HG03457 (cell line): ENCODE measurements at regions not wholly inside any gene's neighbourhood (a gene's known extent, or its start where the extent isn't known, plus 50 kb on each side); places are given as distances from the start of the nearest gene placed in this dataset.

Experiments used
- ATAC-seq: cut with Tn5 transposase; IDR thresholded peaks from one replicate; pipeline ENCODE4 v1.9.1; 2021; ENCODE audit warnings: moderate number of reproducible peaks; ENCODE audit not compliant: unreplicated experiment

DNA sequence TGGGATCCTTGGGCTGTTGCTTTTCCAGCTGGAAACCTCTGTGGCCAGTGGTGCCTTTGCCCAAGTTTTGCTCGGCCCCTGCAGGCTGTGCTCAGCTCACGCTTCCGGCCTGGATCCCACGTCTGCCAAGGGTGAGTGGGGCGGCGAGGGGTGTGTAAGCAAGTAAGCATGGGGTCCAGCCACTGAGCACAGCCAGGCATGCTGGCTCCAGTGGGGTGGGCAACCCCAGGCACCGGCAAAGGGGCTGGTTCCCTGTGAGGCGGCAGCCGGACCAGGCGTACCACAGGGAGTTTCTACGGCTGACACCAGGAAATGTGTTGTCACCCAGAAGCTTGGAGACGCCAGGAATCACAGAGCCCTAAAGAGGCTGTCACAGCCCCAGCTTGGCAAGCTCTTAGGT, 393.4 kb upstream of the CCDC196 start:
- no peak for ATAC-seq

DNA sequence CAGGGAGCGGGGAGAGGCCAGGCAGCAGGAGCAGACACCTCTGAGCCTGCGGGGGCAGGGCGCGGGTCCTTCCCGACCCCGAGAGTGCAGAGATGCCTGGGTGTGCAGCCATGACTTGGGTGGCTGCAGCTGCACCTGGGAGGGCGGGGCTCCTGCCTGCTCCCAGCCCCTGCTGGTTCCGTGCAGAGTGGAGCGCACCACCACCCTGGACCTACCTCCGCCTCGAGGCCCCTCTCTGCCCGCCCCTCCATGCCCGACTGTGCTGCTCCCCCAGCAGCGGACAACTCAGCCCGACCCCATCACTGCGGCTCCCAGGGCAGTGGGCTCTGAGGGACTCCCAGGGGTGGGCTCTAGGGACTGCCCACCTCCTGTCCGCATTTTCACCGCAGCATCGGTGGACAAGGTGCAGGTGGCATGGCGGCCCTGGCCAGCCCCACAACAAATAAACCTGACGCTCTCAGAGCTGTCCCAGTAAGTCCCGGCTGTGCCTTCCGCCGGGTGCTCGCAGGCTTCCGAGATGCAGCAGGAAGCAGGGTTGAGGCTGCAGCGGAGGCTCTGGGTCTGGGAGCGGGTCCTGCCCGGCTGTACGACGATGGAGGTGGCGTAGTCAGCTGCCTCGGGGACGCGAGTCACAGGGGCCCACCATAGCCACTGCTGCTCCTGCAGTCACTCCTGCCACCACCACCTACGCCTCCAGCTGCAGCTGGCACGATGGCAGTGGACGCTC, 392.0 kb upstream of the CCDC196 start:
- no peak for ATAC-seq

DNA sequence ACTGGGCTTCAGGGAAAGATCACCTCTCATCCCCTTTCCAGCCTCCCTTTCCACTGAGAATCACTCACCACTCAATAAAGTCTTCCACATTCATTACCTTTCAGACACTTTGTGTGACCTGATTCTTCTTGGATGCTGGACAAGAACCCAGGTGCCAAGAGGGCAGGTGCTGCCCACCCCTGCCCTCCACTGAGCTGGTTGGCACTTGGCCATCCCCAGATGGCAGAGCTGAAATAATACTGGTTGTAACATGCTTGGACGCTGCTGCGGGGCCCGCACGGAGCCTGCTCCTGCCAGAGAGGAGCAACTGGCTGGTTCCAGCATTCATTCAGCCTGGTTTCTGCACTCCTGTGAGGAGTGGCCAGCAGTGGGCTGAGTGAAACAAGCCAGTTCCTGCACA, 386.7 kb upstream of the CCDC196 start:
- ATAC-seq = no peak

DNA sequence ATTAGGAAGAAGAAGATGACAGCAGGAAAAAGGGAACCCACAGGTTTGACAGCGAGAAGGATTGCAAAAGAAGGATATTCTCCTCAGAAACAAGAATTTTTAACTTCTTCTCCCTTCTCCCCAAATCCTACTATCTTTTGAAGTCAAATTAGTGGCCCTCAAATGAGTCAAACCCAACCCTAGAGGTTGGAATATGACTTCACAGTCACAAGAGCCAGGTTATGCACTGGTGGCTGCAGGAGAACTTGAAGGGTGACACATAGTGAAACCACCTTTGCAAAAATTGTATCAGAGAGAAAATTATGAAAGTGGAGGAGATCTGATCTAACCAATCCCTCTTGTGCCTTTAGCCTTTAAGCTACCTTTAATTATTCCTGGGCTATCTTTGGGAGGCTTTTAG, 386.2 kb upstream of the CCDC196 start:
- no peak for ATAC-seq

DNA sequence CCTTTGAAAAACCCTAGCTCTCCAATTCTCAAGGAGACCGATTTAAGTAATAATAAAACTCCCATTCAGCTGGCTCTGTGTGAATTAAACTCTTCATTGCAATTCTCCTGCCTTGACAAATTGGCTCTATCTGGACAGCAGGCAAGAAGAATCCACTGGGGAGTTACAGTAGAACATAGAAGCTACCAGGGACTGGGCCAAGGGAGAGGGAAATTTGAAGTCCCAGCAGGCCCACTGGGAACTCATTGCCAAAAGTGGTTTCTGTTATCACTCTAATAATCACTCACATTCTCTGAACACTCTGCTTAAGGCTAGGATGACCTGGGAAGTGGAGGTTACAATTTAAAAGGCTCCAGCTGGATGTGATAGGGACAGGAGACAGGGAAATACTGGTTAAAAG, 384.5 kb upstream of the CCDC196 start:
- ATAC-seq = no peak

DNA sequence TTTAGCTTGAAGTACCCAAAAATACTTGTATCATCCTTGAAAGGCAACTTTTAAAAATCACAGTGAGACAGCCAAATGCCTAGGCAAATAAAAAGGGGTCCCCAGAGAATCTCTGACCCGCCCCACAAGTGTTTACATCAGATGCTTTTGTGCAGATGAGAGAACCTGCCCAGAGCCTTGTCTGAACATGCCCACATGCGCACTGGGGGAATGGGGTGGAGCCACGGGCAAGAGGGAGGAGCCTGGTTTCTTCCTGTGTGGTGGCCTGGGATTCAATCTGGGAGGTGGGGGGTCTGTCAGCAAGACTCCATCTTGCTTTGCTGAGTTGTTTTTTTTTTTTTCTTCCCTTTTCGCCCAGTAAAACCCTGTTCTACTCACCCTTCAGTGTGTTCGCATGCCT, 381.7 kb upstream of the CCDC196 start:
- ATAC-seq = no peak

DNA sequence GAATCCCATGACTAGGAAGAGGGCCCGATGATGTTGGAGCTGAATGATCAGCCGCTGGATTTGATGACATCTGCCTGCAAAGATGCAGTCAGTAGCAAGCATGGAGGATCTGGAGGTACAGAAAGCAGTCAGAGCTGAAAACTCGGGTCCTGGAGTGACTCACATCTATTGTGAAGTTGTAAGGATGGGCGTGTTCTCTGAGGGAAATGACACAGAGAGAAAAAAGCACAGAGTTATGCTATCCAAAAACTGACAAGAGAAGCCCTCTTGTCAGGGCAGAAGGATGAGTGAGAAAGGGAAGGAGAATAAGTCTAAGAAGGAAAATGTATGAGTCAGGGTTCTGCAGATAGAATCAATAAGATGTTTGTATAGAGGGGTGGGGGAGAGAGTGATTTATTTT, 380.4 kb upstream of the CCDC196 start:
- no peak for ATAC-seq

DNA sequence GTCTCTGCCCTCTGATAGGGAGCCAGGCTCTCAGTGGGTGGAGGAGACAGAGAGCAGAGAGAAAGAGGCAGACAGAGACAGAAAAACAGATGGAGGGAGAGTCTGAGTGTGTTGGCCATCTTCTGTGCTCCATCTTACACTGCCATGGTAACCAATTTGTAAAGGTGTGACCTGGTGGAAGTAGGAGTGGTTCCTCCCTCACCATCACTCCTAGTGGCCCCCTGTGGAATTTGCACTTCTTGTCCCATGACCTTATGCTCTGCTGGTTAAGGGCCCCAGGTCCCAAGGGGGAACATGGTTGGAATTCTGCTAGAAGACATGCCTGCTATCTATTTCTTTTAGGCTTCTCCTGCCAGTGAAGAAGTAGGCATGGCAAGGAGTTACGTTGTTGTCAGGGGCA, 376.7 kb upstream of the CCDC196 start:
- no peak for ATAC-seq

DNA sequence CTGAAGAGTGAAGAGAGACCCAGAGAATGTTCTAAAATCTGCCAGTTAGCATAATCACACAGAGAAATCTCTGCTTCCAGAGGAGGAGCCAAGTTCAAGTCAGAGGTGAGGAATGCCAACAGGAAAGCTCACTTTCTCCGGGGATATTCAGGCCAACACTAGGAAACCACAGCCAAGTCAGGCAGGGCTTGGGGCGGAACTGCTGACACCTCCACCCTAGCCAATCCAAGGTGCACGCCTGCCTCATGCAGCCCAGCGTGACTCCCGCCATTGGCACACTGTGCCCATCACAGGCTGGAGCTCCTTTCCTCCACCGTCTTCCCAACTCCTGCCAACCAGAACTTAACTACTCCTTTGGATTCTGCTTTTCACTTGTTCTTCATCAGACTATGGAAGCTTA, 374.3 kb upstream of the CCDC196 start:
- ATAC-seq = no peak

DNA sequence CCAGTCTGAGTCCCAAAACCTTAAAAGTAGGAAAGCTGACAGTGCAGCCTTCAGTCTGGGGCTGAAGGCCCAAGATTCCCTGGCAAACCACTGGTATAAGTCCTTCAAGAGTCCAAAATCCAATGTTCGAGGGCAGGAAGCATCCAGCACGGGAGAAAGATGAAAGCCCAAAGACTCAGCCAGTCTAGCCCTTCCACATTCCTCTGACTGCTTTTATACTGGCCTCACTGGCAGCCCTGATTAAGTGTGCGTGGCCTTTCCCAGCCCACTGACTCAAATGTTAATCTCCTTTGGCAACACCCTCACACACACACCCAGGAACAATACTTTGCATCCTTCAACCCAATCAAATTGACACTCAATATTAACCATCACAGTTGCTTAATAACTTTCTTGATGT, 372.1 kb upstream of the CCDC196 start:
- ATAC-seq = no peak

DNA sequence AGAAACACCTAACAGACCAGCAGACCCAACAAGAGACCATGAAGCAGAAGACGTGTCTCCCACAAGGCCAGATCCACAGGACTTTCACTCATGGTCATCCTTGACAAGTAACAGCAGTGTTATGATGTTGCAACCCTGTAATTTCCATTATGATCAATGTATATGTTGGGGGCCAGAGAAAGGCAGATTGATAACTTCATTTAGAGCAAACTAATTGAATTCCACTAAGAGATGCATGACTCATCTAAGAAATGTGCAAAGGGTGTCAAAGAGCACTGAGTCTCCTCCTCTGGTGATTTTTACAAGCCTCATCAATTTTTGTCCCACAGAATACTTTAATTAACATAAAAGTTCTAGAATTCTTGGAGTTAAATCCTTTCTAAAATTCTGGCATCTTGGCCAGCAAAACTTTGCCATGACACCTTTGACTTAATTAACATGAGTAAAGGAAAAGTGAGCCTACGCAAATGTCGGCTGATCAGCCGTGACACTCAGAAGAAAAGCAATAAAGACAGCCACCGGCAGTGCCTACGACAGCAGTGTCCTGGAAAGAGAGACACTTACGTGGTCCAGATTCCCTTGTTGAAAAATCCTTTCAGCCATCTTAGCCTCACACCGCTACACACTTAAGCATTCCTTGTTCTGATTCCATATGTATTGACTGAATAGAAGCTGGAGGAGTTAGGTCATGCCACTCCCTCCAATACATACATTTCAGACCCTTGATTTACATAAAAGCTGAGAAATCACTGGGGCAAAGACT, 370.2 kb upstream of the CCDC196 start:
- ATAC-seq = no peak

DNA sequence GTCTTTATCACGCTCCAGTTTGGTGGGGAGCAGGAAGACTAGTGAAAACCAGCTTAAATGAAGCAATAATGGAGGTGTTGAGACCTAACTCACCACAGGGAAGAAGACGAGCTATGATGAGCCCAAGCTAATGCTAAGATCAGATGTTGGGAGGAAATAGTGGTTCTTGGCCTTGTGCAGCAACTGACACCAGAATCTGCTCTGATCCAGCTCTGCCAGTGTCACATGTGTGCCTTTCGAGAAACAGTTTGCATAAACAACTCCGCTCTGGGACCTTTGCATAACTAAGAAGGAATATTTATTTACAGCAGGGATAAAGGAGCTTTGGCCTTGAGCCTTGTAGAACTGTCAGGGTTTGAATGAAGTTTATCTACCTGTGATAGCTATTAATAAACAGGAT, 369.4 kb upstream of the CCDC196 start:
- ATAC-seq = no peak

DNA sequence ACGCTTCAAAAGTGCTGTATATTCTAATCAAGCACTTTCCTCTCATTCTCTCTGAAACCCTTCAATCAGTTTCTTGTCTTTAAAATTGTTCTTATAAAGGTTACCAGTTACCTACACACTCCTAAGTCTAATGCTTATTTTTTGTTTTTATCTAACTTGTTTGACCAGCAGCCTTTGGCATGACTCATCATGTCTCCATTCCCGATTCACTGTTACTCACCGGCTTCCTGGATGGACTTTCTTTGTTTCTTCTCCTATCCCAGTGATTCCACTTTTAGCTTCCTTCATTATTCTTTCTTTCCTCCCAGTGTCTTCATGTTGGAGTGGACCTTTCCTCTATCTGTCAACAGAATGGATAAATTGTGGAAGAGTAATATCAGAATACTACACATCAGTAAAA, 368.6 kb upstream of the CCDC196 start:
- ATAC-seq = no peak

DNA sequence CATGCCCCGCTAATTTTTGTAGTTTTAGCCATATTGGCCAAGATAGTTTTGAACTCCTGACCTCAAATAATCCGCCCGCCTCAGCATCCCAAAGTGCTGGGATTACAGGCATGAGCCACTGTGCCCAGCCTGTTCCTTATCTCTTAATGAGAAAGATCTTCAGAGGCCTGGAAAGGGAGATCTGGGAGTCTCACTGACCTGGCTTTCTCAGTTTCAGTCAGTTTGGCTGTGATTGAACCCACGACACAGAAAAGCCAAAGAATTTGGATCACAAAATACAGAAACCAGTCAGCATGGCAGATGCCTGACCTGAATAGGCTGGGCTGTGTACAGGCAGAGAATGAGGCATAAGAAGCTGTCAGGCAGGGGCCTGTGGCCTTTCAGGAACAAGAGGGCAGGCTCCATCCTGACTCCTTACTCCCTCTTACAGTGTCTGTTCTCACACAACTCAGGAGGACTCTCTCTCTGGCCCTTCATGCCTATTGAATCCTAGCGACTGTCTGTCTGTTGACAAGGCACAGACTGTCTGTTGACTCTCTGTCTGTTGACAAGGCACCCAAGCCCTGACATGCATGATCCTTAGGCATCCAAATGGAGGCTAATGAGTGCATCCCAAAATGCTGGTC, 366.5 kb upstream of the CCDC196 start:
- ATAC-seq = no peak

DNA sequence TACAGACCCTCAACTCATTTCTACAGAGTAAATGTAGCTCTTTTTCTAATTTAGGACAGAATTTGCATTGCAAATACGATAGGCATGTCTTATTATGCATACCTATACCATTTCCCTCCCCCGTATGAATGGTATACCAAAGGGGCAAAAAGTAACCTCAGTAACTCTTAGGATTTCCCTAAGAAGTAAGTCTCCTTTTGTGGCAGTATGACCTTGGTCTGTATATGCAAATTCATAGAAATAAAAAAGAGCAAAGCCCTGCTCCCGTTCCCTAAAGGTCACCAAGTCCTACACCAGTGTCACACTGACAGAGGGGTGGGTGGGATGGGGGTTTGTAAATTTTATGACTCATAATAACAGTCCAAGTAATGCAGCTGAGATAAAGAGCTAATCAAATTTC, 365.8 kb upstream of the CCDC196 start:
- ATAC-seq = no peak

DNA sequence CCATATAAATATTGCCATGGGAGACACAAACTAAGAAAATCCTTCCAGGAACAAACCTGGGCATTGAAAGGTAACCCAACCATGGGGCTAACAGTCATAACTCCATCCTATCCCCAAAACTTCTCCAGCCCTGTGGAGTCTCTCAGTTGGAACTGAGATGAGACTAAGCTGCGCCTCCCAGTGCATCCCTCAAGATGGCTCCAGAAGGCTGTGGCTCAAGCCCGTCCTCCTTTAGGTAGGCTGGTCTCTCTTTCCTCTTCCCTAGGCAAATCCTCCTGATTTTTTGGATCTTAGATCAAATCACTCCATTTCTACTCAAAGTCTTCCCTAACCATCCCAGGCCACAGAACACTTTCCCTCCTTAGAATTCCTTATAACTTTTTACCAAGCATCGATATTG, 364.3 kb upstream of the CCDC196 start:
- ATAC-seq = no peak

DNA sequence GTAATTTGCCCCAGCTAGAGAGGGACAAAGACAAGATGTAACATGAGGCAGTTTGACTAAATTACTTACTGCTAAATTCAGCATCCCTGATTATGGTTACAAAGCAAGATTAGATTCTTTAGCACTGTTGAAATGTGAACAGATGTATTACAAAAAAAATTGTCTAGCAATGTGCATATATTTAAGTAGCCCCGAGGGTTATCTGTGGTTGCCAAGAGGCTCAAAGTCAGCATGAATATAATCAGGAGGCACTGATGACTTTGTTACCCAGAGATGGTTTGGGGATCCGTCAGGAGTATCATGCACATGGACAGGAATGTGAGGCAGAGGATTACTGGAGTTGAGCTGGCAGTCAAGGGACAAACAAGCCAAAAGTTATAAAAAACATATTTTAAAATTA, 356.9 kb upstream of the CCDC196 start:
- ATAC-seq = no peak

DNA sequence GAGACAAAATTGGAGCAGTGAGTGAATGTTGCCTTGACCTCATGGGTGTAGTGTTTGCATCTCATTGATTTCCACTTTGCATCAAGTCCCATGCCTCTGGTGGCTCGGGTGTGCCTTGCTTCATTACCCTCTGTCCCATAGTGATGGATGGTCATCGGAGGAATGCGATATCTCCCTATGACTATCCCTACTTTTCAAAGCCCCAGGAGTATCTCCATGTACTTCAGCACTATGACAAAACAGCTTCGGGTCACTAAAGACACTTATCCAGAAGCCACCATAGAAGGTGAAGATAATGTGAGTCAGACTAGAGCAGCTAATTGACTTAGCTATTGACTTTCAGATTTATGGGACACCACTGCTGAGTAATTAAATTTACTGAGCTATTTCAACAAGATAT, 355.1 kb upstream of the CCDC196 start:
- ATAC-seq = no peak

DNA sequence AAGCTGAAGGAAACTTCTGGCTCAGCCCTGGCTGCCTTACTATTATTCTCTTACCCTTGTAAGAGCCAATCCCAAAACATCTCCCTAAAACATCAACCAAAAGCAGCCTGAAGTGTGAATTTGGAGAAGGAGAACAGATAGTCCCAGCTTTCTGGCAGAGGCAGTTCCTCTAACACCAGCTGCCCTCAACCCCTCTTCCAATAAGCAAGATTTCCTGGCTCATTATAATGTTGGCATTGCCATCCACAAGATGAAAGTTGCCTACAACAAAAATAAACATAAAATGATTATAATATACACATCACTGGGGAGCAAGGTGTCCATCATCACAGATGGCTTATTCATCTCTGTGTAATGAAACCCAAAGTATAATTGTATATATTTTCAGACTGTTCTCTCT, 352.5 kb upstream of the CCDC196 start:
- ATAC-seq = no peak

DNA sequence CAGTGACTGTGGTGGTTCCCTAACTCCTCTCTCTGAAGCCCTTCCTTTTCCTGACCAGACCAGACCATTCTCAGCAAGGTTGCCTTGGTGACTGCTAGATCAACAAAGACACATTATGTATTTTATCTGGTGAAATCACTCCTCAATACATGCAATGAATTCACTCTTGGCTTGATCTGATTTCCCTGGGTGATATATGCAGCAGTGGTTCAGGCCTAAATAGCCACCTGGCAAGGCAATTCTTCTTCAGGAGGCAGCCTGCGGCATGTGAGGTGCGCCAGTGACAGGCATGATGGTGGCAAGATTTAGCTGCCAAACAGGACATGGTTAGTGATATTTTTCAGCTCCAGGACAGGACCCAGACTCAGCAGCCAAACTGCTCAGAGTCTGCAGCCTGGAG, 350.3 kb upstream of the CCDC196 start:
- ATAC-seq = no peak

DNA sequence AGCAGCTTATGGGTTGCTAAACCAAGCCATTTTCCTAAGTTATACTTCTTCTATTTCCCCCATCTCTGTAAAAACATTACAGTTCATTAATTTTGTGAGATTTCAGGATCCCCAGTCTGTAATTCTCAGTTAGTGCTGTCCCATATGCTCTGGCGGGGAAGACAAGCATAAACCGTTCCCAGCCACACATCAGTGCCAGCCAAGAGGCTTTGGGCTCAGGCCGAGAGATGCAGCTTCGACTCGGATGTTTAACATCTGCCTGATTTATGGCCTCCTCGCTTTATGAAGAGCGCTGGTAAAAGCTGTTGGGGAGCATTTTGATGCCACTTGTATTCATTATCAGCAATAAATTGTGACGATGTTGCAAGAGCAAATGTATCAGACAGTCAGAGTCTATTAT, 349.1 kb upstream of the CCDC196 start:
- no peak for ATAC-seq

DNA sequence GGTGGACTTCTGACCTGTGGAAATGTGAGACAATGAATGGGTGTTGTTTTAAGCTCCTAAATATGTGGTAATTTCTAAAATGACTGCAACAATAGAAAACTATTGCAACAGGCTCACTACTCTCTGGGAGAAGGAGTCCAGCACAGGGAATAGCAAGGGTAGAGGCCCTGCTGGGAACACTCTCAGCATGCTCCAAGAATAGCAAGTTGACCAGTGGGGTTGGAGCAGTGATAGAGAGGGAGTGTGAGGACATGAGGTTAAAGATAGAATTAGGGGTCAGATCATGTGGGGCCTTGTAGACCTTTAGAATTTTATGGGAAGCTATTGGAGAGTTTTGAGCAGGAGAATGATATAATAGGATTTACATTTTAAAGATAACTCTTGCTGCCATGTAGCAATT, 346.7 kb upstream of the CCDC196 start:
- no peak for ATAC-seq
